OCI-LY3 (cell line): ENCODE measurements at regions not wholly inside any gene's neighbourhood (a gene's known extent, or its start where the extent isn't known, plus 50 kb on each side); places are given as distances from the start of the nearest gene placed in this dataset.

ENCODE experiments used
- CTCF ChIP-seq: fragments of 200-600, 300-600 bp; sonication (generic); IDR thresholded peaks from 2 replicates; pipeline ENCODE4 v1.5.1; 2014; ENCODE audit warnings: antibody characterized with exemption, low read length, low read depth
- EZH2phosphoT487 ChIP-seq: fragments of 200-600 bp; shearing (Covaris generic); IDR thresholded peaks from 2 replicates; pipeline ENCODE4 v1.6.1; 2018; ENCODE audit warnings: antibody characterized with exemption, mixed run types, low read depth

GRCh38 chr9:126157826-126158587 lies 168.6 kb upstream of the MVB12B start:
- TF ChIP-seq CTCF = no peak
- no peak for TF ChIP-seq EZH2phosphoT487
